ENCODE measurements at regions not wholly inside any gene's neighbourhood (a gene's known extent, or its start where the extent isn't known, plus 50 kb on each side); places are given as distances from the start of the nearest gene placed in this dataset.

DNA sequence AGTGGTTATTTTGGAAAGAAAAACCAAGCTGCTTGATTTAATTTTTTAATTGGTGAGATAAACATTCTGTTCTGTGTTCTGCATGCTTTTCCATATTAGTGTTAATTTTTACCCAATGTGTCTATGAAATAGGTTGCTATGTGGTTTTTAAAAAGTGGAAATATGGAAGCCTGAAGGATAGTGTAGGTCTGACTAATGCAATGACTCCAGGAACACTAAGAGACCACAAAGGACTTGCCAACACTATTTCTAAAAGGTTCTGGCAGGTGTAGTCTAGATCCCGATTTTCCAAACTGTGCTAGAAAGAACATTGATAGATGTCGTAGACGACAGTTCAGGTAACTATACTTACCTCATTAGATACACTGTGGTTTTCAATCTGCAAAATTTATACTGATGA is 877.4 kb upstream of the GOT2 start:
- TF ChIP-seq POLR2AphosphoS5 (IDR thresholded peaks at IDR 0.05) (no peak), CTCF (IDR thresholded peaks at IDR 0.05) (no peak)
